ENCODE measurements at regions not wholly inside any gene's neighbourhood (a gene's known extent, or its start where the extent isn't known, plus 50 kb on each side); places are given as distances from the start of the nearest gene placed in this dataset.

DNA sequence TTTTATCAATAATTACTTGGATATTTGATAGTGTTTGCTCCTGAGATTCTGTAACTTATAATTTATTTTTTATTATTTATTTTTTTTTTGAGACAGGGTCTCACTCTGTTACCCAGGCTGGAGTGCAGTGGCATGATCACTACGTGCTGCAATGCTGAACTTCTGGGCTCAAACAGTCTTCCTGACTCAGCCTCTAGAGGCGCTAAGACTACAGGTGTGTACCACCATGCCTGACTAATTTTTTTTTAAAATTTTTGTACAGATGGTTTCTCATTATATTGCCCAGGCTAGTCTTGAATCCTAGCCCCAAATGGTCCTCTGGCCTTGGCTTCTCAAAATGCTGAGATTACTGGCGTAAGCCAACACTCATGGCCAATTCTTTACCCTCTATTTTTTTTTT lies 845.5 kb upstream of the ADGRL4 start:
- TF ChIP-seq, protein P1, sequence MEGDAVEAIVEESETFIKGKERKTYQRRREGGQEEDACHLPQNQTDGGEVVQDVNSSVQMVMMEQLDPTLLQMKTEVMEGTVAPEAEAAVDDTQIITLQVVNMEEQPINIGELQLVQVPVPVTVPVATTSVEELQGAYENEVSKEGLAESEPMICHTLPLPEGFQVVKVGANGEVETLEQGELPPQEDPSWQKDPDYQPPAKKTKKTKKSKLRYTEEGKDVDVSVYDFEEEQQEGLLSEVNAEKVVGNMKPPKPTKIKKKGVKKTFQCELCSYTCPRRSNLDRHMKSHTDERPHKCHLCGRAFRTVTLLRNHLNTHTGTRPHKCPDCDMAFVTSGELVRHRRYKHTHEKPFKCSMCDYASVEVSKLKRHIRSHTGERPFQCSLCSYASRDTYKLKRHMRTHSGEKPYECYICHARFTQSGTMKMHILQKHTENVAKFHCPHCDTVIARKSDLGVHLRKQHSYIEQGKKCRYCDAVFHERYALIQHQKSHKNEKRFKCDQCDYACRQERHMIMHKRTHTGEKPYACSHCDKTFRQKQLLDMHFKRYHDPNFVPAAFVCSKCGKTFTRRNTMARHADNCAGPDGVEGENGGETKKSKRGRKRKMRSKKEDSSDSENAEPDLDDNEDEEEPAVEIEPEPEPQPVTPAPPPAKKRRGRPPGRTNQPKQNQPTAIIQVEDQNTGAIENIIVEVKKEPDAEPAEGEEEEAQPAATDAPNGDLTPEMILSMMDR (IDR thresholded peaks at IDR 0.05; ENCODE audit: low read length): peak; percentile 53
- no peak for TF ChIP-seq EZH2 (IDR thresholded peaks at IDR 0.05; ENCODE audit: borderline replicate concordance, low read length)
